Stimulated activated CD8-positive, alpha-beta memory T cell treated with anti-CD3 and anti-CD28 coated beads, Interleukin-7, amount 100 ng/mL, for 48 hours (primary cell): ENCODE measurements at regions not wholly inside any gene's neighbourhood (a gene's known extent, or its start where the extent isn't known, plus 50 kb on each side); places are given as distances from the start of the nearest gene placed in this dataset.

ENCODE experiments used
- DNase-seq, 2 donors: peaks; one replicate each; pipeline ENCODE4 v3.0.0-alpha.2; 2020; ENCODE audit warnings: low read depth in 1 of 2; ENCODE audit errors: extremely low read depth in 1 of 2

DNA sequence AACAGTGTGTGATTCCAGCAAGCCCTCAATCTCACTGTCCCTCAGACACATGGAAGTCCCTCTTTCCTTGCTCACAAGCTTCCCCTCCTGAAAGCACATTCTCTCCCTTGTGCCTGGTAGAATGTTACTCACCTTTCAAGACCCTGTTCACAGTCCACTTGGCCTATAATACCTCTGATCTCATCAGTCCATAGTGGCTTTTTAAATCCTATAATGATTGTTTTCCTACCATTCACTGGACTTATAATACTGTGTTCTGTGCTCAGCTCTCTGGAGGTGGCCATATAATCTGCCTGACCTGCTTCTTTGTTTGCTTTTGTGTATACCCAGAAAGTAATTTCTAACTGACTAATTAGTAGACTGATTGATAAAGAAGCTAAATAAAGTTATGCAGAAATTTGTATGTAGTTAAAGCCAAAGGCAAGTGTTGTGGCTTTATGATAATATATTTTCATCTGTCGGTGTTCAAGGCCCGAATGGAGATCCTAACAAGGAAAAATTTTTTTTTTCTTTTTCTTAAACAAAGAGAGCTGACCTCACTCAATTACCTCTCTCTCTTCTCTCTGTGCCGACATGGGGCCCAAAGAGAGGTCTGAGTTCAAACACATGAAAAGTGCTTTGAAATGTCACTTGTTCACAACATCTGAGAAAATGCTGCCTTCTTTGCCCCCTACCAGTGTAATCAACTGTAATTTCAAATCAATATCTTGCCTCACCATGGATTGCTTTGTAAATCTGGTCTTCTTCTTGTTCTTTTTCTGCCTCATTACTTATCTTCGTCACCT lies 1033.0 kb upstream of the PIK3C3 start:
- no peak for DNase-seq

DNA sequence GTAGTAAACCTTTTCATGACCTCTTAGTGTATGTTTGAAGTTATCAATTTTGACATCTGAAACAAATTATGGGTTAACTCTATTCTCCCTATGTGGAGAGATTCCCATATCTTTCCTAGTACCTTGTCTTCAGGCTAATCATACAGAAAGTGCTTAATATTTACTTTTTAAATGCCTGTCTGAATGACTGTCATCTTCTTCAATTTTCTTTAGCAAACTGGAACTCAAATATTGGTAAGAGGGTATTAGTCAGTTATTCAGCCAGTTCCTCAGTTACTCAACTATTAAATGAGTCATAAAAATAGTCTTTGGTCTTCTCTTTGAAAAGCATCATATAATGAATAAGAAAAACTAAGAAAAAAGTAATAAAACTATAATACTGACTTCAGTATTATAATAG lies 1038.0 kb upstream of the PIK3C3 start:
- no peak for DNase-seq

DNA sequence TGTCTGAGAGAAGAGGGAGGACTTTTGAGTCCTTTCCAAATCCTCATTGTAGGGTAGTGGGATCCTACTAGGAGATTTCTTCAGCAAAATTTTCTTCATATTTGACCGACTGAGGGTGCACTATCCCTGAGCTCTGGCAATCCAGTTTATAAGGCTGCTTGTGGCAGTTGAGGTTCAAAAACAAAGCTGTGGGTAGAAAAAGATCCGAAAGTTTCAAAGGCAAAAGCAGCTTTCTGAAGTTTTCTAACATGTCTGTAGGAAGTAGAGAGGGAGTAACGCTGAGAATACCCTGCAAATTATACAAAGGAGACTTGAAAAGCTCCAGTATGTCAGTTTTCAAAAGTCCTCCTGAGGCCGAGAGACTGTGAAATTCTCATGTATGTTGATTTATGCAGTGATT lies 1039.3 kb upstream of the PIK3C3 start:
- no peak for DNase-seq

DNA sequence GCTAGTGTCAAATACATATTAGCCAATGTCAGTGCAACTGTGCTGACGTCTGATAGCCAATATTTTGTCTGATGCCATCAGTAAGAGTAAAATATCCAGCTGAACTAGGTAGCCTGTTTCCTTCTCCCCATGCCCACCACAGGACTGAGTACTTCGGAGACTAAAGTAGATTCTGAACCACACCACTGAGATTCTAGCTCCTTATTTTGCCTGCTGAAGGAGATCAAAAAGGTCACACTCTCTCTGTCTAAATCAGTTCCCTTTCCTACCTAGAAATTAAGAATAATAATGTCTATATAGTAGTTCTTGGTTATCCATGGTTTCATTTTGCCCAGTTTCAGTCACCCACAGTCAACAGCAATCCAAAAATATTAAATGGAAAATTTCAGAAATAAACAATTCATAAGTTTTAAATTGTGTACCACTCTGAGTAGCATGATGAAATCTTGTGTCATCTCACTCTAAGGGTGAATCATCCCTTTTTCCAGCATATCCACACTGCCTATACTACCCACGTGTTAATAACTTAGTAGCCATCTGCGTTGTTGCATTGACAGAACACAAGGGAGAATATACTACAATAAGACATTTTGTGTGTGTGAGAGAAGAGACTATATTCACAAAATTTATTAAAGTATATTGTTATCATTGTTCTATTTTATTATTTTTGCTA lies 1043.3 kb upstream of the PIK3C3 start:
- DNase-seq = no peak

DNA sequence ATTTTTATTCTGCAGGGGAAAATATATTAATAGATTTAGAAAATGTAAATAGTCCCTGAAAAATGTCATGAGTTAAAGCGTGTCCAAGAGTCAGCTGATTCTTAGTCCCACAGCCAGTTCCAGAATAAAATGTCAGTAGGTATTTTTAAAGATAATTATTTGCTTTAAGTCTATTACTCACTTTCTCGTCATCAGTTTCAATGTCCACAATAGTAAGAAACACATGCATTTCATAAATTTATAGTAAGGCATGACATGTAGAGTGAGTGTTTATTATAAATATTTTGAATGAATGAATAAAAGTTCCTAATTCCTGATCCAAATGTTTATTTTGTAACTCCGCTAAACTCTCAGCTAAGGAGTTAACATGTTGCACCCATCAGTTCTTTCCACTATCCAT lies 1044.0 kb upstream of the PIK3C3 start:
- DNase-seq = no peak

DNA sequence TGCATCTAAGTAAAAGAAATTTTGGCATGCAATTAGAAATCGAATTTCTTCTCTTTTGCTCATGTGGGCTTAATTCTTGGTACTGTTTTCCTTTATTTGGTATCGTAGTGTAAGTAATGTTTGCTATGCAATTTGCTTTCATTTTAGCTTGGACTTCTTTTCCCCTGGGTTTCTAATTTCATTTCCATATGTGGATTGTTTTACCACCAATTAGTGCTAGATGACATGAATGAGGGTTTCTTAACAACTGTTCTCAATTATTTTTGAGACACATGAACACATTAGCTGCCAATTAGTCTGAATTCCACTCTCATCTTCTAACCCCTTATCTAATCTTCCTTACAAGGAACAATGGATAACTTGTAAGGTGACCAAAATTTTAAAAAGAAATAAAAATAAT lies 1047.2 kb upstream of the PIK3C3 start:
- no peak for DNase-seq

DNA sequence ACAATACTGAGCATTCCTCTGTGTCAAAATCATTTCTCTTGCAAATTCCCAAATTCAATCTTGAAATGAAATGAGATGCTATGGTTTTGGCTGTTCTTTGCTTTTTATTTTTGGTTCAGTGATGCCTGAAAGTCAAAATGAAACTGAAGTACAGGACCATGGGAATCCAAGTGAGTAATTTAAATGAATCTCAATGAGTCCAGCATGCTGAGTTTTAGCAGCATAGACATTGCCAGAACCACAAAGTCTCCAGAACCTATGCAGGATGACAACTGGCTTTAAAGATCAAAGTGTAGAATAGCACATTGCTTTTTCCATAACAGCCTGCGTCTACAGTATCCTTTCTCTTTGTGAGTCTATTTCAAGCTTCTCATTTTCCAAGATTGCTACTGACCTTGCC lies 1050.7 kb upstream of the PIK3C3 start:
- no peak for DNase-seq

DNA sequence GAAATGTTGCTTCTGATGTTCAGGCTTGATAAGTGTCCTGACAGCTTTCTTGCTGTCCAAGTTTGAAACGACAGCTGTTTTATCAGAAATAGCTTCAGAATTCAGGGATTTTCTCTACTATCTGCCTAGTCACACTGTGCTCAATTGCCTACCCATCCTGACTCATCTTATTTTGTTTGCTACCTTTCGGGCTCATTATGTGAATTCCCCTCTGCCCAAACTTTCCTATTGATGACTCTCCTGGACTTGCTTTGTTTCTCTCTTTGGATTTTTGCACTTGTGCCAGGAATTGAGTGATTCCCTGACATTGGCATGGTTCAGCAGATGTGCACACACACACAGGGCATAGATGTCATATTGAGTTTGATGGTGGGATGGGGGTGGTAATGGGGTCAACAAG lies 1052.6 kb upstream of the PIK3C3 start:
- no peak for DNase-seq

DNA sequence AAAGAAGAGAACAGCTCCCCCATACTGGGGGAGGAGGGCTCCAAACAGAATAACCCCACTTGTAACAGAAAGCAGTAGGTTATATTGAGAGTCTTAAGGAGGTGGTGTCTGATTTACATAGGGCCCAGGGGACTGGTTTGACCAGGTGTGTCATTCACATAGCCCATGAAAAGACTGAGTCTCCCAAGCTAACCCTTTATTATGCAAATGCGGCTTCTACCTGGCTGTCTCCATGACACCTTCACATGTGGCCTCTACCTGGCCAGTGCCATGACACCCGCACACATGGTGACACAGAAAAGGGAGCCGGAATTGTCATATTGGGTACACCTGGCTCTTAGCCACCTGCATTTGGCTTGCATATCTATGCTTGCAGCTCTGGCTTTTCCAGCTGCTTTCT lies 1057.2 kb upstream of the PIK3C3 start:
- DNase-seq = no peak

DNA sequence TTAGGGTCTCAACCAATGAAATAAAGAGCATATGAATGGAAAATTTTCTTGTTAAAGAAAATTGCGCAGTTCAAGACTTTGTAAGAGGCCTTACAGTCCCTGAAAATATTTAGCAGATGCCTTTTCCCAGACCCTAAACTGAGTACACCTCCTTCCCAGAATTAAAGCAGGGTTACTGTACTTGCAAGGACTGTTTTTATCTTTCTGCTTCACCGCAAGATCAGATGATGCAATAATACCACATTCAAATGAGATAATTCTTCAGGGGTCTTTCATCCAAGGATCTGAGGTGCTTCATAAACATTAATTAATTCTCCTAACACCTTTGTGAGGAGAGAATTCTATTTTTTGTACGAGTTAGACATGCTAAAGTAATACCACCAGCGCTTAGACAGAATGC lies 1071.8 kb upstream of the PIK3C3 start:
- no peak for DNase-seq

DNA sequence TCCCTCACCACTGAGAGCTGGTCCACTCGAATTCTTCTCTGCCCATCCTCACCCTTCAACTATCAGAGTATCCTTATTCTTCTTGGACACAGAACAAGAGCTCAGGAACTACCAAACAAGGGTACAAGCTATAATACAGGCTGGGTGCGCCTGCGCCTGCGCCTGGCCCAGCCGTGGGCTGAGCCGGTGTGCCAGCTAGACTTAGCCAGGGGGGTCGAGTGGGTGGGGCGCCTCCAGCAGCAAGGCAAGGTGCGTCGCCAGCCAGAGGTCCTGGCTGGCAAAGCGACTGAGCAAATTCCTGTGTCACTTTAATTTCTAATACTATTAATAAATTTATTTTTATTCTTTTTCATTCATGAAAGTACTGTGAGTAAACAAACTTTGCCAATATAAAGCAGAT lies 1072.6 kb upstream of the PIK3C3 start:
- DNase-seq = no peak

DNA sequence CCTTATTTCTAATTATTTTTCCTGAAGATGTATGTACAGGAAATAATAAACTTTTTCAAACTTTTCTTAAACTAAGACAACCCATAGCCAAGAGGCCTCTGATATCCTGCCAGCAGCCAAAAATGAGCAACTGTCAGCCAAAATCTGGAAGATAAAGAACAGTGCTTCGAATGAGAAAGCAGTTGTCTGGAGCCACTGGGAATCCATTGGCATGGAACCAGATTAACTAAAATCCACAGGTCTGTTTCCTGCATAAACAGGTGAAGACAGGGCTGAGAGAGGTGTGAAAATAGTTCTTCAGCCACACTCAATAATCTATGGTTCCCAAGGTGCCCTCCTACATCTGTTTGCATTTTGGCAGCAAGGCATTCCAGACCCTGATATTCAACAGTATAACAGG lies 1076.7 kb upstream of the PIK3C3 start:
- no peak for DNase-seq

DNA sequence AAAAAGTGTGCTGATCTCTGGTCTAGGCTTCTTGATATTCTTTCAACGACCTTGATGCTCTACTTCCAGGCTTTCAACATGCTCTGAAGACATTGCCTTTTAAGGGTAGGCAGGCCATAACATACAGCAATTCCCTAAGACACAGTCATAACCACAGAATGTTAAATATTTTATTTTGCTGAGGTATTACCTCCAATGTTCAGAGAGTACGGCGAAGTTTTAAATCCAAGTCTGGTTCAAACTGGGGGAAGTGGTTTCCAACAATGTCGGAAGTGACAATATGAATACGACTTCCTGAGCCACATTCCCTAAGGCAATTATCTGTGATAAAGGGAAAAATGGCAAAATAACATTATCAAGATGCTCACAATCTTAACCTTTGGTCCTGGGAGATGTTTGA lies 1077.9 kb upstream of the PIK3C3 start:
- no peak for DNase-seq

DNA sequence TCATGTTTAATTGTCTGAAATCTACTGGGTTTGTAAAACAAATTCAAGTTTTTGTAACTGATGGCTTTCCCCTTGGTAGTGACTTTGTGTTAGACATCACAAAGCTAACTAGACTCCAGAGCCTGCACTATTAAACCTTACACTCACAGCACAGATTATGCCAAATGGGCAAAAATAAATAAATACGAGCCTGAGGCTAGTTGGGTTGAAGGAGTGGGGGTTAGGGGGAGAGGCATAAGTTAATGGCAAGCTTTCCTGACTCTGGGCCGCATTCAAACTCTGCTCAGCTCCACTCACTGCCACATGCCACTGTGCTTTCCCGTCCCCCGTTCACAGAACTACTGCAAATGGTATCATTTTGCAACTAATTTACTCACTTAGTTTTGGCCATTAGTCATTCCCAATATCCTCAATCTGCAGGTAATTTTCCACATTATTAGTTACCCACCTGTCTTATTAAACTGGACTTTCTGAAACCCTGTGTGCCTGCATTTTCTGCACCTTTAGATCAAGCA lies 1079.9 kb upstream of the PIK3C3 start:
- DNase-seq = no peak

DNA sequence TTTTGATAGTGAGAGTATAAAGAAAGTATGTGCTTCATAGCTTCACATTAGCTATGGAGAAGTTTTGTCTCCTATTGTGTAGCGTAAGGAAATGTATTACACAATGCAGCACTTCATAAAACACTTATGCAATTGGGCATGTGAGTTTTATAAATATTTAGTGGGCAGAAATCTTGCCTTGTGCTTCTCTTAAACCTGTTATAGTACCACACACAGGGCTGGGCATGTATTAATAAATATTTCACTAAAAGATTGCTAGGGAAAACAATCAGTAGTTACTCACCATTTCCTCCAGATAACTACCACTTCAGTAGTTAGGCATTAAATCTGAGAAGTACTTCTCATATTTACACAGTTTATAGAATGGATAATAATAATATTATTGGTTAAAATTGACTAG lies 1080.8 kb upstream of the PIK3C3 start:
- no peak for DNase-seq

DNA sequence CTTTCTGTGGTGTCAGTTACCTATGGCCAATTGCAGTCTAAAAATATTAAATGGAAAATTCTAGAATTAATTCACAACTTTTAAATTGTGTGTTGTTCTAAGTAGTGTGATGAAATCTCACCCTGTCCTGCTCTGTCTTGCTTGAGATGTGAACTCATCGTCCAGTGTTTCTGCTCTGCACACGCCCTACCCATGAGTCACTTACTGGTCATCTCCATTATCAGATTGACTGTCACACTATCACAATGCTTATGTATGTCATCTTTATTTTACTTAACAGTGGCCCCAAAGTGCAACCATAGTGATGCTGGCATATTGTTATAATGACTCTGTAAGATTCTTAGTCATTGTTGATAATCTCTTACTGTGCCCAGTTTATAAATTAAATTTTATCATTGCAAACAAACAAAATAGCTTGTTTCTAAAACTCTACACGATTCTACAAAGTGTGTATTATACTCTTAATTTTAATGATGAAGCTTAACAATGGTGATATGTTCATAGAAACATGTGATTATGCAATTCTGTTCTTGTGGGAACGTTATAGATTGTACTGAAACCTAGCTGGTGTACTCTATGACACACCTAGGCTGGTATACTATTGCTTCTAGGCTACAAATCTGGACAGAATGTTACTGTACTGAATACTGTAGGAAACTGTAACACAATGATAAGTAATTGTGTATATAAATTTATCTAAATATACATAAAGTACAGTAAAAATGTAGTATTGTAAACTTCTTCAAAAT lies 1086.8 kb upstream of the PIK3C3 start:
- no peak for DNase-seq

DNA sequence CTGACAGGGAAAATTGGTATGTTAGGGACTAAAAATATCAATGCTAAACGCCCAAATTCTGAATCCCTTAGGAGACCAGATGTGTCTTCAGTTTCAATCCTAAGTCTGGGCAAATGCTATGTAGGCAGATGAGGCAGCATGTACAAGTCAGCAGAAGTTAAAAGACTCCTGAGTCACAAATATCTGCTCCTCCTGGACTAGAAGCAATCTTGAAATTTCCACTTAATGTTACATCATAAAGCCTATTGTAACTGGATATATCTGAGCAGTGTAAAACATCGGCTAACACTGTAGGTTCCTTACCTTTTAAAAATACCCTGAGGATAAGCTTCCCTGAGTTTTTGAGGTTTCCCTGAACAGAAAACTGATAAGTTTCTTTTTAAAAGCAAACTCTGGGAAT lies 1087.6 kb upstream of the PIK3C3 start:
- no peak for DNase-seq

DNA sequence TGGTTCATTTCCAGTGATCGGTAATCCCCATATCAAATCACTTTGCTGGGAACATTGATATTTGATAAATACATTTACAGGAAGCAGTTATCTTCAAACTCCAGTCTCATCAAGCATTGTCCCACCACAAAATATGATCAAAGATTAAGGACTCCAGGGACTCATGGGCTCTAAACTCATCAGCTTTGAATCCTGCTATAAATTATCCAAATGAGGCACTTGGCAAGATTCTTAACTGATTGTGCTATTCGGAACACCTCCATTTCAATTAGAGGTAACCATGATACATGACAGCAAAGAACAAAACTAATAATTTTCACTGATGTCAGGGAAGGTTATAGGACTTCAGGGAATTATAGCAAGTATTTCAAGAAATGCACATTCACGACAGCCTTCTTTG lies 1088.1 kb upstream of the PIK3C3 start:
- no peak for DNase-seq

DNA sequence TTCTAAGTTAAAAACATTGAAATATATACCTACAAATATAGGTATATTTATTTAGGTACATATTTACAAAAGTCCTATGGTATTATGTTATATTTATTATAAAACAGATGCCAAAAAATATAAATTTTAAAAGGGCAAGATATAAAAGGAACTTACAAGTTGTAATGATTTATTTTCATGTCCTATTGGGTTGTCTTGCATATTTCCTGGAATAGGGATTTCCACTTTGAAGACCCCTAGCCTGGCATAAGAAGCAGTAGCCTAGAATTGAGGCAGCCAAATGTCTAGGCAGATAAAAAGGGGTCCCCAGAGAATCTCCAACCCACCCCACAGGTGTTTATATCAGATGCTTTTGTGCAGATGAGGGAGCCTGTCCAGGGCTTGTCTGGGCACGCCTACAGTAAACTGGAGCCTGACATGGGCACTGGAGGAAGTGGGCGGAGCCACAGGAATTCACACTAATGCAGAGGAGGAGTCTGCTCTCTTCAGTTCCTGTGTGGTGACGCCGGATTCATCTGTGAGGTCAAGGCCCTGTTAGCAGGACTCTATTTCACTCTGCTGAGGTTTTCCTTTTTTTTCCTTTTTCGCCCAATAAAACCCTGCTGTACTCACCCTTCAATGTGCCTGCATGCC lies 1088.9 kb upstream of the PIK3C3 start:
- DNase-seq = no peak

DNA sequence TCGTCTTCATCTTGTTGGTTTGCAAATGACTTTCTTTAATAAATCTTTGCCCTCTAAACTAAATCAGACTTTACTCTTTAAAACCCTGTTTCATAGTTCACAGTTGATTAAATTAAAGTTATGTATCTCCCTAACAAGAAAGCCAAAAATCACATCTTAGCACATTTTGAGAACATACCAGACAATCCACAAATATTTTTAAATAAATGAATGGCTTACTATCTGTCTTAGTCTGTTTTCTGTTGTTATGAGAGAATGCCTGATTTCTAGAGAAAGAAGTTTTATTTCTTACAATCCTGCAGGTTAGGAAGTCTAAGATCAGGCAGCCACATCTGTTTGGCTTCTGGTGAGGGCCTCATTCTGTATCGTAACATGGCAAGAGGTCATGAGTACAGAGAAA lies 1090.2 kb upstream of the PIK3C3 start:
- DNase-seq = no peak

DNA sequence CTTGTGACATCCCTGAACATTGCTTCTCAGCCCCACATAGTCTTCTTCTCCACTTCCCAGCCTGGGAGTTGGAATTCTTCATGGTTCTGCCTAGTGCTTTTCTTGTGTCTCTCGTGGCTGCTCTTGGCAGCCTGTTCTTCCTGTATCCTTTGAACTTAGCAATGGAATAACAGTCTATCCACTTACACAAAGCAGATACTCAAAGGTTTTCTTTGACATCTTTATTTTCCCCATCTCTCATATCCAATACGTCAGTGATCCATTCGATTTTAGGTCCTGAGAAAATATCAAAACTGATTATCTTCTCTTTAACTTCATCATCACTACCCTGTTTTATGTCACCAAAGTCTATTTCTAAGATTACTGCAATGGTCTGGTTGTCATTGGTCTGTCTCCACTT lies 1091.2 kb upstream of the PIK3C3 start:
- no peak for DNase-seq
